Activated naive CD8-positive, alpha-beta T cell treated with anti-CD3 and anti-CD28 coated beads for 36 hours (primary cell): ENCODE measurements at regions not wholly inside any gene's neighbourhood (a gene's known extent, or its start where the extent isn't known, plus 50 kb on each side); places are given as distances from the start of the nearest gene placed in this dataset.

Source experiments
- DNase-seq: peaks from one replicate; pipeline ENCODE4 v3.0.0; 2021
- H3K27ac Mint-ChIP-seq: one replicate; pipeline ENCODE4 v1.8.0; 2022; ENCODE audit warnings: mild to moderate bottlenecking, moderate library complexity, mixed read lengths
- H3K27me3 Mint-ChIP-seq: one replicate; pipeline ENCODE4 v1.8.0; 2022; ENCODE audit warnings: mild to moderate bottlenecking, mixed read lengths
- H3K36me3 Mint-ChIP-seq: one replicate; pipeline ENCODE4 v1.8.0; 2021; ENCODE audit warnings: mild to moderate bottlenecking, mixed read lengths
- H3K4me1 Mint-ChIP-seq: one replicate; pipeline ENCODE4 v1.8.0; 2021; ENCODE audit warnings: mixed read lengths
- H3K4me3 Mint-ChIP-seq: one replicate; pipeline ENCODE4 v1.8.0; 2022; ENCODE audit warnings: mild to moderate bottlenecking, moderate library complexity, mixed read lengths
- H3K9me3 Mint-ChIP-seq: one replicate; pipeline ENCODE4 v1.8.0; 2022; ENCODE audit warnings: mixed read lengths

DNA sequence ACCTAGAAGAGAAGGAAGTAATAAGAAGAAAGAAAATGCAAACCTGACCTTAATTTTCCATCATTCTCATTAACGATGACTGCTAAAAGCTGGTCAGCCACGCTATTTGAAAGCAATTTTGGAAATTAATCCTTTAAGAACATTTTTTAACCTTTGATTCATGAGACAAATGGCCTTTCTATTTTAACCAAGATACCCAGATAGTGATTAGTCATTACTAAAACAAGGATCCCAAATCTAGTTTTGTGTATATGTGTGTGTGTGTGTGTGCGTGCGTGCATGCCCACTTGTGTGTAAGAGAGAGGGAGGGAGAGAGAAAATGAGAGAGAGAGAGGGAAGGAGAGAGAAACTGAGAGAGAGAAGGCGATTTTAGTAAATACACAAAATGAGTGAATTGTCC, 329.5 kb downstream of the DEPDC1B start:
- no peak for DNase-seq
- Mint-ChIP-seq H3K27me3 (no peaks in the 10 kb centered on the region), H3K36me3 (no peaks in the 10 kb centered on the region), H3K4me1 (no peaks in the 10 kb centered on the region), H3K27ac (no peak overlapping the region), H3K9me3 (no peaks in the 10 kb centered on the region), H3K4me3 (no peak overlapping the region)

DNA sequence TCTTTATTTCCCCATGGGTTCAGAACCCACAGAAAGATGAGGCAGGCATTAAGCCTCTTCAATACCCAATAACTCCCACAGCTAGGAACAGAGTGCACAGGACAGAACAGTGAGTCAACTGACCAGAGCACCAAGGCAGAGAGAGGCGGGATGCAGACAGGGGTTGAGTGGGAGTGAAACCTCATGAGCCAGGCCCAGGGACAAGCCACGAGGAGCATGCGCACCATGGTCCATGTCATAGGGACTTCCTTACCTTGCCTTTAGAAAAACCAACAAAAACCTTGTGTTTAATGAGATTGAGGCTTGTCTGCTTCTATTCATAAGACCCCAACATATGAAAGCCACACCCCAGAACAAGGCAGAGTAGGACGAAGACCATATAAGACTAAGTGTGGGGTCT, 330.6 kb downstream of the DEPDC1B start:
- H3K9me3 Mint-ChIP-seq = no peaks in the 10 kb centered on the region
- DNase-seq = no peak
- H3K4me1 Mint-ChIP-seq = no peaks in the 10 kb centered on the region
- H3K27ac Mint-ChIP-seq = no peak overlapping the region
- no peaks in the 10 kb centered on the region for H3K36me3 Mint-ChIP-seq
- H3K27me3 Mint-ChIP-seq = no peaks in the 10 kb centered on the region
- H3K4me3 Mint-ChIP-seq = no peak overlapping the region

DNA sequence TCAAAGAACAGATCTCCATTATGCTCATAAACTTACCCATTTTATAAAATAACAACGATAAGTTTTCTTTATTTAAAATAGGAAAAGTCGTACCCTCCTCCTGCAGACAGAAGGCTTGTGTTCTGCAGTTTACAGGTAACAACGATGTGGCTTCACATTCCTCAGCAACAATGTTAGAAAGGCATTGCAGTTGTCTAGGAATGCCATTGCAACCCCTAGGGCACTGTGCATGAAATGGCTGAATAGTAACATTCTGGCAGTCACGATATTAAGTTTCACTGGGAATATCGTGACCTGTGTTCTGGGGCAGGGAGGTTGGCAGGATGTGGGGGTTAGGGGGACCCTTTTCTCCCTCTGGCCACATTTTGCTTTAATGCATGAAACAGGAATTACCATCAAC, 331.9 kb downstream of the DEPDC1B start:
- Mint-ChIP-seq H3K36me3 (no peaks in the 10 kb centered on the region), H3K4me3 (no peak overlapping the region), H3K27me3 (no peaks in the 10 kb centered on the region), H3K9me3 (no peaks in the 10 kb centered on the region), H3K27ac (no peak overlapping the region), H3K4me1 (no peaks in the 10 kb centered on the region)
- no peak for DNase-seq

DNA sequence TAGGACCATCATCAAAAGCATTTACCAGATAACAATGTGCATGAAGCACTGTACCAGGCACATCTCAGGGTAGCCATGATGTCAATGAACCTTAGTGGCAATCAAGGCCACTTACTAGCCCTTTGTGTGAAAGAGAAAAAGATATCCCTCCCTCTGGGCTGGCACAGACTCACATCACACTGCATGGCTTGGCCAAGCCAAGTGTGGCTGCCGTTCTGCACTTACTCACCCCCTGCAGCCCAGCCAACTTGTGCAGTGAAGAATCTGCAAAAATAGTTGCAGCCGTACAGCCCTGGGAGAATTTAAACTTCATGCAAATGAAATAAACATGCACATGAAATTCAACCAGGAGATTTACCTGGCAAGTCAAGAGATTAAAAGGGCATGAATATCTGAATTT, 333.5 kb downstream of the DEPDC1B start:
- H3K27ac Mint-ChIP-seq = no peak overlapping the region
- no peak overlapping the region for H3K4me3 Mint-ChIP-seq
- no peaks in the 10 kb centered on the region for H3K36me3 Mint-ChIP-seq
- no peaks in the 10 kb centered on the region for H3K27me3 Mint-ChIP-seq
- no peaks in the 10 kb centered on the region for H3K4me1 Mint-ChIP-seq
- no peaks in the 10 kb centered on the region for H3K9me3 Mint-ChIP-seq
- DNase-seq = no peak

DNA sequence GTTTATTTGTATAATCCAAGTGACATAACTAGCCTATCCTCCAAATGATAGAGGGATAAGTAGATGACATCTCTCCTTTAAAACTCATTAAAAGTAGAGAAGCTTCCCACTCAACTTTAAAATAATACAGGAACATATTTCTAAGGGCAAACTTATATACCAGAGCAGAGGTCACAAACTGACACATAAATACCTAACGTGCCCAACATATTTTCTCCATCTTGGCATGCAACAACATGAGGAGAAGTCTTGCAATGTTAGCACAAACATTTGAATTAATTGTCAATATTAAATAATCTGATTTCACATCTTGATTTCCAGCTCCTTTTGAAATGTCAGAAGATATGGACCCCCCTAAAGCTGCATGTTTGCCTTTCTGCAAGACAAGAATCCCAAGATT, 335.0 kb downstream of the DEPDC1B start:
- H3K4me1 Mint-ChIP-seq = no peaks in the 10 kb centered on the region
- H3K27ac Mint-ChIP-seq = no peak overlapping the region
- H3K4me3 Mint-ChIP-seq = no peak overlapping the region
- no peak for DNase-seq
- no peaks in the 10 kb centered on the region for H3K9me3 Mint-ChIP-seq
- peaks cover 3% of the 10 kb centered on the region for H3K27me3 Mint-ChIP-seq
- H3K36me3 Mint-ChIP-seq = no peaks in the 10 kb centered on the region

DNA sequence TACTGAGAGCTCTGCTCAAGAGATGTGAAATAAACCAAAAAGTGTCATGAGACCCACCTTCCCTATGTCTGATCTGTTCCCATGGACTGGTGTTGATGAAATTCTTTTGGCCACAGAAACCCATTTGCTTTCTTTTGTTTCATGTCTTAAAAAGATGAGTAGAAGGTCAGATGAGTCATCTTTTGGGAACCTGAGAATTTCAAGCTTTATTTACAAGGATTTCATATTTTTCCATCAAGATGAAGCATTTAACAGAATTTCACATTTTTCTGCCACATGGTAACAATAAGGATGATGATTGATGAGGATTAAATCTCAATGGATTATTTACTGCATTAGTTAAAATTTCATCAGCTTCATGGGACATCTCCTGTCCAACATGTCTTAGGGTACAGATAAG, 337.8 kb downstream of the DEPDC1B start:
- H3K4me3 Mint-ChIP-seq = no peak overlapping the region
- no peak for DNase-seq
- no peak overlapping the region for H3K27ac Mint-ChIP-seq
- peaks cover 3% of the 10 kb centered on the region for H3K27me3 Mint-ChIP-seq
- H3K9me3 Mint-ChIP-seq = no peaks in the 10 kb centered on the region
- no peaks in the 10 kb centered on the region for H3K4me1 Mint-ChIP-seq
- no peaks in the 10 kb centered on the region for H3K36me3 Mint-ChIP-seq

DNA sequence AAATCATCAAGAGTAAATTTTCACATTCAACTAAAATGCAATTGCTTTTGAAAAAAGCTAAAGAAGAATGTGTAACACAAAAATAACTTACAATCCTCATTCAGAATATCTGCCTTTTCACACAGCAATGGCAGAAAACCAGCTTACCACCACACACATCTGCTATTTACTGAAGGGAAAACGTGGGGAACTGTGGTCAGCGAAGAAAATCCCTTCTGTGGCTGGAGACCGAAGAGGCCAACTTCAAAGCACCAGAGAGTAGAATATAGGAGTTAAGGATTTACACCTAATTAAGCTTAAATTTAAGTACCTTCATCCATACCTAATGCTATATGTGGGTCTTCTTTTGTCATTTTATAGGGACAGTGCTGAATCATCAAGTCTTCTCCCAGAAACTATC, 339.6 kb downstream of the DEPDC1B start:
- H3K4me3 Mint-ChIP-seq = no peak overlapping the region
- H3K36me3 Mint-ChIP-seq = no peaks in the 10 kb centered on the region
- no peaks in the 10 kb centered on the region for H3K9me3 Mint-ChIP-seq
- no peak overlapping the region for H3K27ac Mint-ChIP-seq
- H3K27me3 Mint-ChIP-seq = peaks cover 3% of the 10 kb centered on the region
- DNase-seq = no peak
- no peaks in the 10 kb centered on the region for H3K4me1 Mint-ChIP-seq

DNA sequence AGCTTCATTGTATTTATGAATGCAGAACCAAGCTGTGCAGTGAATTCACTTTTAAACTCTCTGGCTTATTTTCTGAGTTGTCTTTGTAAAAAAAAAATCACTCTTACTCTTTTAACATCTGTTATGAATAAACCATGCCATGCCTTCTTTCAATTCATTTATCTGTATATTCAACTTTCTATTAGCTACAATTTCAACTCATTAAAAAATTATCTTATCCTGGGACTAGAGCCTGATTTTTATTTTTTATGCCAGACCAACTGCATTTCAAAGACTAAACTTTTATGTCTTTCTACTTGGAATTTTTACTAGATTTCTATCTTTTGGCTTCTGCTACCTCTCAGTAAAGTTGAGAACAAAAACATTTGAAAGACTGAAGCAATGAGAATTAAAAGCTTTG, 342.7 kb downstream of the DEPDC1B start:
- no peaks in the 10 kb centered on the region for H3K36me3 Mint-ChIP-seq
- DNase-seq = no peak
- no peaks in the 10 kb centered on the region for H3K9me3 Mint-ChIP-seq
- no peaks in the 10 kb centered on the region for H3K4me1 Mint-ChIP-seq
- no peak overlapping the region for H3K27ac Mint-ChIP-seq
- H3K4me3 Mint-ChIP-seq = no peak overlapping the region
- H3K27me3 Mint-ChIP-seq = peaks cover 3% of the 10 kb centered on the region

DNA sequence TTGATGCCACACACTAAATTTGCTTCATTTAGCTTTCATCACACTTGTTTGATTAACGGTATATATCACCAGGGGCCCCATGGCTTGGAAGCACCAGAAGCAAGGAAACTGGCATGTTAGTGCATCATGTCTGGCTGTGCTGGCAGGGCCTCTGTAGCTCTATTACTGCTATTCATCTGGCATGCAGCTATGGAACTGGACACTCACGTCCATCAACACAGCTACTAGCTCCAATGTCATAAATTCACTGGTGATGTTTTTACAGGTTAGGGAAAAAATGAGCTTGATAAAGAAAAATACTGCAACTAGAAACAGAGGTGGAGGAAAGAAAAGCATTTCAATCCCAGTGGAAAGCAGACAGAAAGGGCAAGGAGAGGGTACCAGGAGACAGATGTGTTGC, 343.2 kb downstream of the DEPDC1B start:
- Mint-ChIP-seq H3K27me3 (peaks cover 3% of the 10 kb centered on the region), H3K36me3 (no peaks in the 10 kb centered on the region), H3K27ac (no peak overlapping the region), H3K4me3 (no peak overlapping the region), H3K9me3 (no peaks in the 10 kb centered on the region), H3K4me1 (no peaks in the 10 kb centered on the region)
- DNase-seq = no peak

DNA sequence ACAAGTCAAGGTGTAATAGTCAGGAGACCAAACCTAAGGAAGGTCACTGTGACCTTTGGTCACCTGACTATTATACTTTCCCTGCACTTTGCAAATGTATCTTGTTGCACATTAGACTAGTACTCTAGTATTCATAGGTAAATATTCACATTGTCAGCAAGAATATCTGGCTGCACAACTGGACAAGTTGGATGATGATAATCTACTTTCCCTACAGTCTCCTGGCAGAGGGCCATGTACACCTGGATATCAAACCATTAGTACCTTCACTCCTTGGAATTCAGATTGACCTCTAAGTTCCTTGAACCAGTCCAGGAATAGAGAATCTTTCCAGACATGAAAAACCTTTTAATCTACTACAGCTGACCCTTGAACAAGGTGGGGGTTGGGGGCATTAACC, 344.8 kb downstream of the DEPDC1B start:
- Mint-ChIP-seq H3K4me3 (no peak overlapping the region), H3K36me3 (no peaks in the 10 kb centered on the region), H3K4me1 (no peaks in the 10 kb centered on the region), H3K27ac (no peak overlapping the region), H3K27me3 (peaks cover under 1% of the 10 kb centered on the region), H3K9me3 (no peaks in the 10 kb centered on the region)
- DNase-seq = no peak

DNA sequence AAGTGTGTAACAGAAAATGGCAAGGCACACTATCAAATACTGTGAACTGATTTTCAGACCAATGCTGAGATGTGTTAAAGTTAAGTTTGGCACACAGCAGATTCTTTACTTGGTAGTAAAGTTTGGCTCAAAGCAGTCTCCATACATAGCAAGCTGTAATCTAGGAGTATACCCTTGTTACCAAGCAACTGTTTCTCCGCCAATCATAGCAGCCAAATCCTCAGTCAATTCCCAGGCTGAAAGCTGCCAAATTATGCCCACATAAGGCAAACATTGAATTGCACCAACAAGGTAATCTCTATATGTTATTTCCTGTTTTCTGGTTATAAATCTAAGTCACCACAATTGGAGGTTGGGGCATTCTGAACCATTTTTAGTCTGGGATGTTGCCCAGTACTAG, 345.7 kb downstream of the DEPDC1B start:
- Mint-ChIP-seq H3K27ac (no peak overlapping the region), H3K4me3 (no peak overlapping the region), H3K9me3 (no peaks in the 10 kb centered on the region), H3K36me3 (no peaks in the 10 kb centered on the region), H3K27me3 (no peaks in the 10 kb centered on the region), H3K4me1 (no peaks in the 10 kb centered on the region)
- DNase-seq = no peak

DNA sequence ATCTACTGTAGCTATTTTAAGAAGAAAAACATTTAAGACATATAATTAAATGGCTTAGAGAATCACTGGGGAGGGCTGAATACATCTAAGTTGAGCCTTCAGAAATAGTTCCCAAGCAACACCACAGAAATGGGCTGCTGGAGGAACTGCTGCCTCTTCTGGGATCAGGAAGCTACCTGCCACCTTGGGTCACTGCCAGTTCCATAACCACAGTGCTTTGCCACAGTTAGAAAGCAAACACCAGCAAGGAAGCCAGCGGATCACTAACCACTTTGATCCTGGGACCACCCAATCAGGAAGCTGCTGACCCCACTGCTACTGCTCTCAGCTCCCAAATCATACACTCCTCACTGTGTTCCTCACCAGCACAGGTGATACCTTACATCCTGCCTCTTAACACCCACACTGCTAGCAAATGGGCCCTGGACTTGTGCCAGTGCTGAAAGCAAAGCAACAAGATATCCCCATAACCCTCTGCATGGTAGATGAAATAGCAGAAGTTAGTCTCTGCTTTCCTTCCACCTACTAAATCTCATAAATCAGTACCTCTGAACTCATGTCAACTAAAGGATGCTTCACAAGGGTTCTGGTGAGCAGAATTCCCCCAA, 346.9 kb downstream of the DEPDC1B start:
- Mint-ChIP-seq H3K9me3 (no peaks in the 10 kb centered on the region), H3K27me3 (no peaks in the 10 kb centered on the region), H3K4me1 (no peaks in the 10 kb centered on the region), H3K4me3 (no peak overlapping the region), H3K27ac (no peak overlapping the region), H3K36me3 (no peaks in the 10 kb centered on the region)
- no peak for DNase-seq

DNA sequence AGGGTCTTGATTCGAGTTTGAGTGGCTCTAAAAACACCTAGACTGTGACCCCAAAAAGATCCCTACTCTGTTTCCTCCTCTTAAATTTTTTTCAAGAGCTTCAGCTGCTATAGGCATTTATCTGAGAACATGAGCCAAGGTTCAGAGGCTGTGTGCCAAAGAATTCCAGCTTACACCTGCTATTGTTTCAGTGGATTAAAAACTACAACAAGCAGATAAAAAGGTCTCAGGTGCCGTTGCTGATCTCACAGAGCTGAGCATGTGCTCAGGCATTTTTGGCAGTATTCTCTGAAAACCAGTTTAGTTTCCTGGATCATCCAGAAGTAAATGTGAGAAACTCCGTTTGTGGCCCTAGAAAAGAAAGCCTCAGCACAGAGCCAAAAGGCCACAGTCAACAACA, 349.2 kb downstream of the DEPDC1B start:
- Mint-ChIP-seq H3K27ac (no peak overlapping the region), H3K4me3 (no peak overlapping the region), H3K36me3 (no peaks in the 10 kb centered on the region), H3K9me3 (no peaks in the 10 kb centered on the region), H3K27me3 (no peaks in the 10 kb centered on the region), H3K4me1 (no peaks in the 10 kb centered on the region)
- DNase-seq = no peak

DNA sequence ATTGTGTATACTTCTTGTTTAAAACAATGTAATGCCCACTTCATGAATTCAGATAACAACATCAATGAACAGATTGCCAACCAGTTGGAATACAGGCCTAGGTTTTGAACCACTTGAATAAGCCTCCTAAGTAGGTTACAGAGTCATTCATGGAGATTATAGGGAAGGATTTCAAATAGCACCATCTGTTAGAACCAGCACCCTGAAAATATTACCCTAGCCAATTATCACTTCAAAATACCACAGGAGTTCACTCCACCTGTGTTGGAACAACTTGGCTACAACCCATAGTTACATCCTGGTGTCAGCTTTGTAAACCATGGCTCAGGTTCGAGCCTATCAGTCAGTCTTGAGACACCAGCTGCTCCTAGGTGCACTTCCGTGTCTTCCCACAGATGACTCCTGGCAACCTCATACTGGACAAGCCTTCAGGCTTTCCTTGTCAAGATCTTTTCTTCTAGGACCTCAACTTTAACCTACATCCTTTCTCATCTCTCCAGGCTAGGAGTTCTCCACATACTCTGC, 350.0 kb downstream of the DEPDC1B start:
- Mint-ChIP-seq H3K4me3 (no peak overlapping the region), H3K27ac (no peak overlapping the region), H3K9me3 (no peaks in the 10 kb centered on the region), H3K4me1 (no peaks in the 10 kb centered on the region), H3K36me3 (no peaks in the 10 kb centered on the region), H3K27me3 (no peaks in the 10 kb centered on the region)
- no peak for DNase-seq

DNA sequence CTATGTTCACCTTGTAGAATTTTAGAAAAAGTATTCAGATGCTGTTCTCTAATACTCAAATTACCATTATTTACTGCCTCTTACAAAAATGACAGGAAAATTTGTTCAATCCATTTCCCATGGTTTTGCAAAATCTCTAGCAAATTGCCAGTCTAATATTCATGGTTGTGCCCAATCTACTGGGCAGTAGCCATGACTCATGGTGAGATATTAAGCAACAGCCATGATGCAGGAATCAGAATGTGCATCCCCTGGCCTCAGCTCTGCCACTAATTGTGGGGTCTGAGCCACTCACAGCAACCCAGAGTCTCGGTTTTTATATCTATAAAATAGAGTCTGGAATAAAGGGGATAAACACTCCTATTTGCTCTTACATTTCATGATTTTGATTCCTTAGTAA, 353.6 kb downstream of the DEPDC1B start:
- Mint-ChIP-seq H3K36me3 (no peaks in the 10 kb centered on the region), H3K4me3 (no peak overlapping the region), H3K4me1 (no peaks in the 10 kb centered on the region), H3K27ac (no peak overlapping the region), H3K9me3 (no peaks in the 10 kb centered on the region), H3K27me3 (no peaks in the 10 kb centered on the region)
- no peak for DNase-seq

DNA sequence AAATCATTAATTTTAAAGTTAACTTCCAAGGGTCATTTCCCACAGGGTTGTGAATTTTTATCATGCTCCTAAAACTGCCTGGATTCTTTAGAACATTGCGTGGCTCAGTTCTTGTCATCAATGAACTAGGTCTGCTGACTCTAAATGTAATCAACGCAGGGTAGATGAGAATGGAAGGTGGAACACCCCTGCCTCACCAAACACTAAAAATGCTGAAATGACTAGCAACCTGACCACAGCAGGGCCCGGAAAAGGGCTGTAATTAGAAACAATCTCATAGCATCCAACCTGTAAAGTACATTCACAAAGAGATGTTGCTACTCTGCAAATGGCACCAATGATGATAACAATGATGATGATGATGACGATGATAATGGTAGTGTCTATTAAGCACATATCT, 356.9 kb downstream of the DEPDC1B start:
- no peak for DNase-seq
- Mint-ChIP-seq H3K4me1 (no peaks in the 10 kb centered on the region), H3K9me3 (no peaks in the 10 kb centered on the region), H3K36me3 (no peaks in the 10 kb centered on the region), H3K27me3 (no peaks in the 10 kb centered on the region), H3K4me3 (no peak overlapping the region), H3K27ac (no peak overlapping the region)
